ENCODE measurements at regions not wholly inside any gene's neighbourhood (a gene's known extent, or its start where the extent isn't known, plus 50 kb on each side); places are given as distances from the start of the nearest gene placed in this dataset.

DNA sequence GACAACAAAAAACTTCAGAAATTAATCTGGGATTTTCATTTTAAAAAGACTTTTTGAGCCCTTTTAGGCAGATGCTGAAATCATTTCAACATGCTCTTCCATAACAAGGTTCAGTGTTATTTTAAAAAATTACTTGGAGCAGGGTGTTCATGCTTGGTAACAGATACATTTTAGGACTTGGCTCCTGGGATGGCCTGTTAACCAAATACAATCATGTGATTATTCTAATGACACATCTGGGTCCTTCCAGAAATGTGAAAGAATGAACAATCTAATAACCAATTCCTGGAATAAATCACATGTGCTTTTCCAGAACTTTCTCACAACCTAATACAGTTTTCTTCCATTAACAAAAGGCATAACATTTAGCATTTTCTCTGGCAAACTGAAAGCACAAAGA lies 379.8 kb upstream of the RUNX1 start:
- peak; percentile 7 for DNase-seq

DNA sequence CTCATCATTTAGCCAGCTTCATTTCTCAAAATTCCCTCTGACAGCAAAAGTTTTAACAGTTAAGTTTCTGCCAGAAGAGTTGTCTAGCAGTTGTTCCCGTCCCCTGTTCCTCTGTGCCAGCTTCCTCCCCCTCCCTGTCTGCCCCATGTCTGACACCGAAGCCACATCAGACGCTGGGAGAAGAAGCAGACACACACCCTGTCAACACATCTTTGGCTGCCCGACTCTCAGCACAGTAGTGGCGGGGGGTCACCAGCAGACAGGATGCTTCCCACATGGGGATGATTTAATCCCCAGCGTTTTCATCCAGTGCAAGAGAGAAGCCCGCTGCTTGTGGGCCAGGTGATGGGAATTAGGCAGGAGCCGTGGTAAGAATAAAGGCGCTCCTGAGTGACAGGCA lies 379.4 kb upstream of the RUNX1 start:
- DNase-seq: peak; percentile 19

DNA sequence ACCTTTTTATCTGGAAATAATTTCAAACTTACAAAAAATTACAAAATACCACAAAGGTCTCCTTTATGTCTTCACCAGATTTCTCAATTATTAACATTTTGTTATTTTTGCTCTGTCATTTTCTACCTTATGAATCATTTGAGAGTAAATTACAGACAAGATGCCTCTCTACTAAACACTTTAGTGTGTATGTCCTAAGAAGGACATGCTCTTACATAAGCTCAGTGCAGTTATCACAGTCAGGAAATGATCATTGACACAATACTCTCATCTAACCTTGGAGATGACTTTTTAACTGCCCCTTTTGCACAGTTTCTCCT lies 378.9 kb upstream of the RUNX1 start:
- DNase-seq: no peak

DNA sequence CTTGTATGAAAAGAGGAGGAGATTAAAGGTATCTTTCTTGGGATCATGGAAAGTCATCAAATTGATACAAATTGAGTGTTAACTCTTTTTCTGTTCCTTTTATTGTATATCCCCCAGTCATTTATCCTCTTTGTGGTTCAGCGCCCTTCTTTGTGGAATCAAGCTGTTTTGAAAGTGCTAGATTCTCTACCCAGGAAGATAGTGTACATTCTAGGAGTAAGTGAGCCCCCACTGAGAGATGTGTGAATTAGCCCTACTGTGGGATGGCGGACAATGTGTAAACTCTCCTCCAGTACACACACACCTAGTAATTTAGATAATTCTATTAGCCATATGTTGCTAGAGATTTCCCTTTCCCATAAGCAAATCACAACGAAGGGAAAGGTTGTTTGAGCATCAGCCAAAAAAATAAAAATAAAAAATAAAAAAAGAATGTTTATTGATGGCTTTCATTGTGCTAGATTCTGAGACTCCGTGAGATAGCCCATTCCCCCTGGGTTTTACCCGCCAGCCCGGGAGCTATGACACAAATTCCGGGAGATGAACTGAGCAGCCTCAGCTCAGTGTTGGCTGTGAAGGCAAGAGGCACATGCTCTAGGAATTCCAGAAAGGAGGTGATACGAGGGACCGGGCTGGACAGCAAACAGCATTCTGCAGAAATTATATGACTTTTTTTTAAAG lies 378.4 kb upstream of the RUNX1 start:
- DNase-seq: no peak

DNA sequence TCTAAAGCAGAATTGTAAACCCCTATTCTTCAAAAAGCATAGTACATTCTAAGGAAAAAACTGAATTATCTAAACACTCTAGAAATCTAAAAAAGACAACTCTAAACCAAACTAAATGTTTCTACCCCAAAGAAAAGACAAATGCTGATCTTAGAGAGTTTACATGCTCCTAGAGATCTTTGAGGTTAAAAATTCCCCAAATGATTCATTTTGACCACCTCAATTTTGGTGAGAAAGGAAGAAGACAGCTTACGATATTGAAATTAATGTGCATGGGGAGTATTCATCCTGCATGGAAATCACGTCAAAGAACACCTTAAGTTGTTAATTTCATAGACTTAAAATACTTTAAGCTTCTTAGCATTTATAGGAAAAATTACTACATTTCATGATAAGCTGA lies 377.8 kb upstream of the RUNX1 start:
- no peak for DNase-seq

DNA sequence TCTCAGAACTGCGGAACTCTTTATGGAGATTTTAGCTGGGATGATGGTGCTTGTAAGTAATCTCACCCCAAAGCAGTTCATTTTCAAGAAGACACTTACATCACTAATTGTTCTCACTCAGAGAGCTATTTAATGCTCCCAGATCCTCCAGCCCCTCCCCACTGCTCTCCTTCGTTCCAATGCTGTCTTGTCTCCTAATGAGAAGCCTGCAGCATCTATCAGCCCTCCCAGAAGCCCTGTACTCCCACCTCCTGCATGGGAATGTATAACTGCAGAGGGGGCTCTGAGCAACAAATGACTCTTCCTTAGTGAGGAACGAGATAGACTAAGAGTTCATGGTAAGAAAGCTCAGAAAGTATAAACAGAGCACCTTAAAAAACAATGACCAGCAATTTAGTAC lies 377.4 kb upstream of the RUNX1 start:
- DNase-seq: no peak

DNA sequence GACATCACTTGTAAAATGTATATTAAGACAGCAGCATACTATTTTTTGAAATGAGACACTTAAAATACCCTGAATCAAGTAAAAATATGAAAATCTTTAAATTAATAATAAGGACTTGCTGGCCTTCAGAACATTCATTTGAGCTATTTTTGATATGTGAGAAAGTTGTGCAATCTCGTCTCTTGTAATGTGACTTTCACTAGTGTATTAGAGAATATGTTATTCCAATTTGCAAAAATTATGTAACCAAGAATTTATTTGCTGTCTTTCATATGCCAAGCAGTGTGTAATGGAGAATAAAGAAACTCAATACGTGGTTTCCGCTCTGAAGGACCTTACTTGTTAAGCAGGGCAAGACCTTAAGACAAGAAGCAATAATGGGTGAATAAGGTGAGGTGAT lies 375.0 kb upstream of the RUNX1 start:
- DNase-seq: no peak

DNA sequence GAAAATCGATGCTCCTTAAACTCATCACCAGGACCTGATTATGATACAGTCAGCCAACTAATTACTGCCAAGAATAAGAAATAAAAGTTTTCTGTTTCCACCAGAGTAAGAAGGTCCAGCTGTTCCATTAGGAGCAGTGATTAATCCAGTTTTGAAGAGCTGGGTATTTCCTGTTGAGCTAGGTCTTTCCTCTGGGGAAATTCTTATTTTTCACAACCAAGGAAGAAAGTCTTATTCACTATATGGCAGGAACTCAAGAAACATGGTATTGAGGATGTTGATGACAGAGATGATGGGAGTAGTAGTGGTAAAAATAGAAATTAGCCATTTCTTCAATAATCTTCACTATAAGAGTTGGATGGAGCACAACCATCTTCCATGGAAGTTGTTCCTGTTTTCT lies 374.6 kb upstream of the RUNX1 start:
- DNase-seq: no peak

DNA sequence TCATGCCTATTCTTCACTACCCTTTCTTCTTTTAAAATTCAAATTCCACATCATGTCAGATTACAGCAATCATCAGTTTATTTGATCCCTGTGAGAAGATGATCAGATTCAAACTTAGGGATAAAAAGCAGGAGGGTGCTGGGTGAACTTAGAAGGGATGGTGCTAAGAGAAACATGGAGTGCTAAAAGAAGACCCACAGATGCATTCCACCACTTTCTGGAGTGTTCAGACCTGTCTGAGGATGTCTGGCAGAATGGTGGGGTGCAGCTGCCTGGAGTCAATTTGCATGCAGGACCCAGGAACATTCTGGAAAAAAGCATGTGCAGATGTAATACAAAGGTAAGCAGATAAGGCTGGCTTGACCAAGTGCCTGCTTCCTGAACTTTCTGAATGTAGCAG lies 372.9 kb upstream of the RUNX1 start:
- no peak for DNase-seq

DNA sequence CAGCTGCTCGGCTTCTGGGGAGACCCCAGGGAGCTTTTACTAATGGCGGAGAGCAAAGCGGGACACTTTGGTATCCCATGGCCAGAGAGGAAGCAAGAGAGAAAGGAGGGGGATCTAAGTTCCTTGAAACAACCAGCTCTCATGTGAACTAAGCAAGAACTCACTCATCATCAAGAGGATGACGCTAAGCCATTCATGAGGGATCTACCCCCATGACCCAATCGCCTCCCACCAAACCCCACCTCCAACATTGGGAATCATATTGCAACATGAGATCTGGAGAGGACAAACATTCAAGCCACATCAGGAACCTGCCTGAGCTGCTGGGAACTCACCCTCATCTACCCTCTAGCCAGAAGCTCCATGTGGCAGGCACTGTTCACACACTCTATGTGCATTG lies 372.1 kb upstream of the RUNX1 start:
- no peak for DNase-seq

DNA sequence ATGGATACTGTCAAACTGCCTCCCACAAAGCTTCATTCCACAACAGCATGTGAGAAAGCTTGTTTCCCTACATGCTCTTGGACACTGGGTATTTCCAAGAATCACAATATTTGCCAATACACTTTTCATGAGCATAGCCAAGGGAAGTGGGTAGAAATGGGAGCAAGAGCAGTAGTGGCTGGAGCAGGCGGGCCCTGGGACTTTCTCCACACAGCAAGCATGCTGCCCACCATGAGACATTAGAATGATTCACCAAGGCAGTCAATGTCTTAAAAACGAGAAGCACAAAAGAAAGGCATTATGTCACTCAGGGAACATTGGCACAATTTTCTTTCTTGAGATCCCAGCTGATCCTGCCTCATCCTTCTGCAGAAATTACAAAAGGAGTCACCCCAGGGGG lies 371.6 kb upstream of the RUNX1 start:
- no peak for DNase-seq

DNA sequence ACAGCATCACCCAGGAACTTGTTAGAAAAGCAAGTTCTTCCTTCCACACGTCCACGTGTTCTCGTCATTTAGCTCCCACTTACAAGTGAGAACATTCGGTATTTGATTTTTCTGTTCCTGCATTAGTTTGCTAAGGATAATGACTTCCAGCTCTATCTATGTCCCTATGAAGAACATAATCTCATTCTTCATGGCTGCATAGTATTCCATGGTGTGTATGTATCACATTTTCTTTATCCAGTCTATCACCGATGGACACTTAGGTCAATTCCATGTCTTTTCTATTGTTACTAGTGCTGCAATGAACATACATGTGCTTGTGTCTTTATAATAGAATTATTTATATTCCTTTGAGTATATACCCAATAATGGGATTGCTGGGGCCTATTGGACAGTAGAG lies 368.7 kb upstream of the RUNX1 start:
- DNase-seq: no peak

DNA sequence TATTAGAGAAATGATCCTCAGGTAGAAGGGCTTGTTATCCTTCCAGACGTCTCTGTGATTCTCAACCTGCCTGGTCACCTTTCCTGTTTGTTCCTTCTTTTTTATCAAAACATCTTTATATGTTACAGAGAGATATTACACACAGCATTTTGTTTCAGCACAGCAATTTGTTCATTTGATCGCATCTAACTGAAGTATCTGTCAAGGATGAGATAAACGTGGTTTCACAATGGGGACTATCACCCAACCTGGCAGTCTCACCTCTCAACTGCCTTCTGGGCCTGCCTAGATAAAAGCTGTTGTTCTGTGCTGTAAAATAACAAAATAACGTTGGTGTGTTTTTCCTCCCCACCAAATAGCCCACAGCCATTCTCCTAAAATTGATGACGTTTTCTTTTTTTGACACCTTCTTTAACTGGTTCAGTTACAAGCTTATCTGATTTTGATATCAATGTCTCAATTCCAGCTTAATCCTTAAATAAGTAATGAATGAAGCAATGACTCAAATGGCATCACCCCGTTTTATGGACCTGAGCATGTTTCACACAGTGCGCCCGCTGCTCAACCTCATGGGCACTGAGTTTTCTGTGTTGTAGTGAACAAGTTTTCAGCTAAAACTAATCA lies 367.9 kb upstream of the RUNX1 start:
- no peak for DNase-seq

DNA sequence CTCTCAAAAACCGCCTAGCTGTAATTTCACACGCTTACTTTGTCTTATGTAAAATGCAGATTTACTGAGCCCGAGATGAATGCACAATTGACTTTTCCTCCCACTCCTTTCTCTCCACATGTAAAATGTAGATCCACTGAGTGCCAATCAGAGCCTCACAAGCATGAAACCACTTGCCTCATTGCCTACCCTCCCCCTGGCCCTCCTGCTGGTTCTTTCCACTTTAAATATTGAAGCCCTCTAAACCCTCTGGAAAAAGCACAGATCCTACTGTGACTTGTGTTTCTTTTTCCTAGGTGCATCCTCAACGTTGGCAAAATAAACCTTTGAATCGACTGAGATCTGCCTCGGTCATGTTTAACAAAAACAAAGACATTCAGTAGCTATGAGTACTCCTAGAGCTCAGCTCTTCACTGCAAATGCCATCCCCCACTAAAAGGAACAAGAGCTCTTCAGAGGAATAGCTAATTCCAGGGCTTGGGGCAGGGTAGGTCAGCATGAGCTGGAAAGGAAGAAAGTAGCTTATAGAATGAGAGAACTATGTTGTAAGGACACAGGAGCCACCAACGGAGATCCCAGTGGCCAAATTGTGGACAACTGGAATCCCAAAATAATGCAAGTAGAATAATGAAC lies 365.5 kb upstream of the RUNX1 start:
- DNase-seq: no peak

DNA sequence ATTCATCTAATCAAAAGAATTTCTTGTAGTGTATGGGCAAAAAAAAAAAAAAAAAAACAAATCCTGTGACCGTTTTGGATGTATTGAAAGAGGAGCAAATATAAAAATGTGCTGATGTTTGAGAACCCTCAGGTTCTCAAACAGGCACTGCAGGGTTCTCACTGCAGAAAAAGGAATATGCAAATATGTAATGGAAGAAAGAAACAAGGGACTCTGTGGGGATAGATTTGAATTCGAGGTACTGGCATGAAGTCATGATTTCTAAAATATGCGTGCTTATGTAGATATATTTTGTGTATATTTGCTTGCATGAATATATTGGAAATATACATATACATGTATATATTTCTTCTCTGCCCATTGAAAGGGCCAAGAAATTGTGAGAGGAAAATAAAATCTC lies 365.0 kb upstream of the RUNX1 start:
- no peak for DNase-seq

DNA sequence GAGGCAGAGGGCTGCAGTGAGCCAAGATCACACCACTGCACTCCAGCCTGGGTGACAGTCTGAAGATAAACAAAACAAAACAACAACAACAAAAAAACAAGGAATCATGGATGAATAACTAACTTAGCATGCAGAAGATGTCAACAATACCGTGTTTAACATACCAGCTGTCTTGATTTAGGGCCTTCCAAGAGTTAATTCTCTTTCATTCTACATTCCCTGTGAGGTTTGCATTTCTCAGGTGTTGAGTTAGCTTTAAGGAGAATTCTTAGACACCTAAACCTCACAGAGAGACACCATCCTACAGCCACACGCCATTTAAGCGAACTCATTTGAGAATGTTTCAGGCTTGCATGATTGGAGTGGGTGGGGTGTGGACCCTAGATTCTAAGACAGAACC lies 363.1 kb upstream of the RUNX1 start:
- DNase-seq: no peak

DNA sequence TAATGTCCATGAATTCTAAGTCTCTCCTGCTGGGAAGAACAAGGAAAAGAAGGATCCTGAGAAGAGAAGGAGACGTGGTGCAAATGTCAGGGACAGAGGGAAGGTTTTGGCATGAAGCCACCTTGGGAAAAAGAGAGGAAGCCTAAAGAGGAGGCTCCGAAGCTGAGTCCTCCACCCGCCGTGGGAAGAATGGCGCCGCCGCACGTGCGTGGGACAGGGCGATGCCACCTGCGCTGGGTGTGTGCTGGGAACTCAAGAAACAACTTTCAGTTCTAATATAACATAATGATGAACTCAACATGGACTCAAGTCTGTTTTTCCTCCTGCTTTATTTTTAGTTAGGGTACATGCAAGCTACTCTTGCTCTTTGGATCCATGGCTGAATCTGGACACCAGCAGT lies 362.3 kb upstream of the RUNX1 start:
- no peak for DNase-seq

DNA sequence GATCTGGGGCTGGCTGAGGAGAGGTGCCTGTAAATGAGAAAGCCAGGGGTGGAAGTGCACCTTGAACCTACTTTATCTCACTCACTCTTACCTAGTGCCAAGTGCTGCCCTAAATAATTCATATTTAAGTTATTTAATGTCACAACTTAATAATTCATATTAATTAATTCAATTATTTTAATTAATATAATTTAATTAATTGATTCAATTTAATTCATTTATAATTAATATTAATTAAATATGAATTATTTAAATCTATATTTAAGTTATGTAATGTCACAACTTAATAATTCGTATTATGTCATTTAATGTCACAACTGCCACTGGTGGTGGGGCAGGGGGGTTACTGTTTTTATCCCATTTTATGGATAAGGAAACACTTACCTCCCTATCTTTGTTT lies 361.6 kb upstream of the RUNX1 start:
- DNase-seq: no peak

DNA sequence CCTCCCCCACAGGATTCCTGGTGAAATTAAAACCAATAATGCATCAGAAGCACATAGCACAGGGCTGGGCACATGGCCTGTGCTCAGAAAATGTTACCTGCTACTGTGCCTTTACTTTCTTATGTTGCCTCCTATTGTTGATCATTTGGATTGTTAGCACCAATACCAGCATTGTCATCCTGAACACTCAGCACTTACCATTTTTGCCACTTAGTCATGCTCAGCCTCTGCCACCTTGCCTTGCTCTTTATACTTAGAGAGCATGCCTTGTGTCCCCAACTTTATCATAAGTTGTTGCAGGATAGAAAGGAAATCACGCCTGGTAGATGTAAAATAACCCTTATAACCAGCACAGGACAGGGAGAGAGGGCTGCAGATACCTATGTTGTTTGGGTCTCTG lies 361.0 kb upstream of the RUNX1 start:
- DNase-seq: no peak

DNA sequence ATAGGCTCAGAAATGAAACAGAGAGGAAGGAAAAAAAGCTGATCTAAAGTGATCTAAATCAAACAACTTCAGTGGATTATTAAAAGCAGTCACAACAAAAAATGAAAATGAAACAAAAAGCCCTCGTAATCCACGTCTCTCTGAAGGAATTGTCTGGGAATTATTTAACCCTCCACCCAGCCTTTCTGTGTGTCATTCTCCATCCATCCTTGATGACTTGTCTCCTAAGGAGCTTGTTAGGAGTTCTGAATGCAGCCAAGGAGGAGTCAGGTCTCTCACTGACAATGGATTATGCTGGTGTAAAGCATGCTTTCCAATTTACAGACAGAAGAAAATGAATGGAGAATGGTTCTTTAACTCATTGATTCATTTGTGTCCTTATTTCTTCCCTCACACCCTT lies 359.3 kb upstream of the RUNX1 start:
- DNase-seq: no peak

DNA sequence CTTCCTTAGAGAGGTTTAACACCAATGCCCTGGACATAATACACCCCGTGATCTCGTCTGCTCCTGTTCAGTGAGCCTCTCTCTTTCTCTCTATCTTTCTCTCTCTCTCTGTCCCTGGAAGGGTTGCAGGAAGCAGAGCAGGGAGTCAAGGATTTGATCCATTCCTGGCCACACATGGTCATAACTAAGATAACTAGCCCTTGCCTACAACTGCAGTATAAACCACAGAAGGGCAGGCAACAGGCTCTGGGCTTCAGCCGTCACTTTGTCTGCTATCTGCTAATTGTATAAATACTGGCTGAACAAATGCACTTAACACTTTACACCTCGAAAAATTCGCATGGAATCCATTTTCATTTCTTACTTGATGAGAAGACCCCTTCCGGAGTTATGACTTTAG lies 357.5 kb upstream of the RUNX1 start:
- no peak for DNase-seq

DNA sequence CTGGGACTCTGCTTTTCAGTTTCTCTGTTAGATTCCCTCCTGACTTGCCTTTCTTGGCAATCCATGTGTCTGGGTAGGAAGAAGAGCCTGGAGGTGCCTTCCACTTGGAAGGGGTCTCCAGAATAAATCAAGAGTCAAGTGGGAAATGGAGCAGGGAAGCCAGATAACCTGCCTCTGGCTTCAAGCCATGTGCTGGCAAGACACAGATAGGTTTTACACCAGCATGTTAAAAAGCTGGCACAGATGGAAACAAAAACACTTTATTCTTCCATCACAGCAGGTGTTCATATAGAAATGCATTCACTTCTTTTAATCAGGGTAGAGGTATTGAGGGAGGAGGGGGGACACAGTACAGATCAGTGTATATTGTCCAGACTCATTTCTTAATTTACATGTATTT lies 356.9 kb upstream of the RUNX1 start:
- DNase-seq: no peak

DNA sequence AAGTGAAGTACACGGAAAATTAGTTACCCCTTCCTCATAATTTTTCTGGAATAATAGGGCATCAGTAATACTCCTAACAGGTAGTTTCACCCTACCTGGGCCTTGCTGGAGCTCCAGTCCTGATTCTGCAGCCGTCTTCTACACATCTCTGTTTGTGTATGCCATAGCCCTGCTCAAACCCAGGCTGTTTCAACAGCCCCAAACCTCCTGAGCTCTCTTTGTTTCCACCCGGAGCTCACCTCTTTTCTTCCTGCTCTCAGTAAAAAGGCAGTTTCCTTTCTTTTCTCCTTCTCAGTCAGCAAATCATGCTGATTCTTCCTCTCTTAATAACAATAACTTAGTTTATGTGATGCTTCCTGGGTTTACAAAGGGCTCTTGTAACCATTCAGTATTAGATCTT lies 355.1 kb upstream of the RUNX1 start:
- no peak for DNase-seq

DNA sequence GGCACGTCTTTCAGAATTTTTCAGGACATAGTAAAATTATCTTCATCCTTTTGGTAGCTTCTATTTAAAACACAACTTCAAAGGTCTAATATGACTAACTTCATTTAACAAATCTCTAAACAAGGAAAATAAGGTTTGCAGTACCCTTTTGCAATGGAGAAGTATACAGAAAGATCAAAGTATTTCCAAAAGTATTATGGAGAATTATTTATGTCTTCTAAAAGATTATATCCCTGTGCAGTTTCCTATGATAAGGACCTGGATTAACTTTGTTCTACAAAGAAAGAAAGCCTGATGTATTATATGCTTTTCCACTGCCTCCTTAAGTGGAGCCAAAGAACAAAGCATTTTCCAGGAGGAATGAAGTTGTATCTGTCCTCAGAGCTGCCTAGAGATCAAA lies 353.0 kb upstream of the RUNX1 start:
- DNase-seq: no peak
